AG09309 (cell line): ENCODE measurements at regions not wholly inside any gene's neighbourhood (a gene's known extent, or its start where the extent isn't known, plus 50 kb on each side); places are given as distances from the start of the nearest gene placed in this dataset.

Source experiments
- DNase-seq: peaks from one replicate; pipeline ENCODE4 v3.0.0-alpha.2; 2010; ENCODE audit warnings: low read depth
- H3K4me3 ChIP-seq: 2 replicates; pipeline ENCODE4 v1.5.1; 2011; ENCODE audit warnings: mild to moderate bottlenecking, low read depth, low read length, moderate library complexity; ENCODE audit not compliant: control insufficient read depth
- CTCF ChIP-seq: IDR thresholded peaks from 2 replicates; pipeline ENCODE4 v1.5.1; 2011; ENCODE audit warnings: mild to moderate bottlenecking, low read depth, low read length, inconsistent platforms; ENCODE audit not compliant: insufficient read depth, control insufficient read depth; ENCODE audit errors: missing control alignments

GRCh38 chr10:124294811-124295770 lies 123.6 kb downstream of the OAT start:
- H3K4me3 ChIP-seq, result no peak overlapping the region
- no peak for TF ChIP-seq CTCF
- DNase-seq, result no peak

GRCh38 chr10:124293616-124294449 lies 124.9 kb downstream of the OAT start:
- no peak overlapping the region for H3K4me3 ChIP-seq
- no peak for TF ChIP-seq CTCF
- no peak for DNase-seq

GRCh38 chr10:124292911-124293615 lies 125.7 kb downstream of the OAT start:
- no peak for TF ChIP-seq CTCF
- no peak overlapping the region for H3K4me3 ChIP-seq
- DNase-seq, result no peak

- no peak overlapping the region for H3K4me3 ChIP-seq
- no peak for DNase-seq
- TF ChIP-seq CTCF, result no peak
Measured at GRCh38 chr10:124291001-124291701, 127.6 kb downstream of the OAT start.

- no peak for TF ChIP-seq CTCF
- no peak for DNase-seq
- H3K4me3 ChIP-seq, result no peak overlapping the region
Measured at GRCh38 chr10:124289851-124290795, 128.6 kb downstream of the OAT start.
